GM12875 (cell line): ENCODE measurements at regions not wholly inside any gene's neighbourhood (a gene's known extent, or its start where the extent isn't known, plus 50 kb on each side); places are given as distances from the start of the nearest gene placed in this dataset.

ENCODE experiments used
- H3K4me3 ChIP-seq: one replicate; pipeline ENCODE4 v1.5.1; 2011; ENCODE audit warnings: low read depth, low read length, control low read depth
- CTCF ChIP-seq: IDR thresholded peaks from 2 replicates; pipeline ENCODE4 v1.5.1; 2011; ENCODE audit warnings: low read depth, mild to moderate bottlenecking, control low read depth, inconsistent platforms, low read length, moderate library complexity, borderline replicate concordance; ENCODE audit not compliant: insufficient read depth

- H3K4me3 ChIP-seq = no peak overlapping the region
- no peak for TF ChIP-seq CTCF
Observed at GRCh38 chr12:30048371-30048770, 264.6 kb upstream of the TMTC1 start.

- TF ChIP-seq CTCF = no peak
- no peak overlapping the region for H3K4me3 ChIP-seq
Observed at GRCh38 chr12:30047516-30048254, 263.9 kb upstream of the TMTC1 start.

GRCh38 chr12:30046376-30046775, 262.6 kb upstream of the TMTC1 start:
- no peak overlapping the region for H3K4me3 ChIP-seq

GRCh38 chr12:30045171-30045570, 261.4 kb upstream of the TMTC1 start:
- H3K4me3 ChIP-seq = no peak overlapping the region
- TF ChIP-seq CTCF = no peak

More at GRCh38 chr12:30046376-30046775, 262.6 kb upstream of the TMTC1 start:
- TF ChIP-seq CTCF = no peak

- TF ChIP-seq CTCF = no peak
- no peak overlapping the region for H3K4me3 ChIP-seq
Observed at GRCh38 chr12:30044206-30044605, 260.5 kb upstream of the TMTC1 start.

GRCh38 chr12:30043151-30043847, 259.6 kb upstream of the TMTC1 start:
- TF ChIP-seq CTCF = no peak
- H3K4me3 ChIP-seq = no peak overlapping the region

GRCh38 chr12:30041096-30041495, 257.4 kb upstream of the TMTC1 start:
- no peak for TF ChIP-seq CTCF
- H3K4me3 ChIP-seq = no peak overlapping the region
